Hematopoietic multipotent progenitor cell treated with erythropoietin and hydrocortisone succinate and interleukin-3 and kit ligand, for 6 days (in vitro differentiated cells): ENCODE measurements at regions not wholly inside any gene's neighbourhood (a gene's known extent, or its start where the extent isn't known, plus 50 kb on each side); places are given as distances from the start of the nearest gene placed in this dataset.
"Not testable (repeated sequence)": the region's sequence is repeated elsewhere in the genome, so short reads cannot be mapped to it uniquely, and the experiment has no call there.

Source experiments
- DNase-seq: peaks from one replicate; pipeline ENCODE4 v3.0.0-alpha.2; 2015

- no peak for DNase-seq
These were observed 425.8 kb upstream of the CAMK1G start for GRCh38 chr1:209157546-209158249.

DNA sequence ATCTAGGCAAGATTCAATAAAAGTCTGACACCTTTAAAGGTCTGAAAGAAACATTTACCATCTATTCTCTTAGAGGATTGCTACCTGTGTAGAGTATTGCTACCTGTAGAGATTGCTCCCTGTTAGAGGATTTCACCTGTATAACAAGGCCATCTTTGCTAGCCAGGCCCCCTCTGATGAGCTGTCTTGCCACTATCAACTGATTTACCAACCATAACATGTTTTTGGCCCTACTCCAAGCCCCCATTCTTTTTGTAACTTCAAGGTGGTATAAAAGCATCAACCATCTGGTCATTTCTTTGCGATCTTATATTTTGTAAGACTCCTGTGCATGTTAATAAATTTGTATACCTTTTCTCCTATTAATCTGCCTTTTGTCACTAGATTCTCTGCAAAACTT is 424.7 kb upstream of the CAMK1G start:
- no peak for DNase-seq

- DNase-seq, result no peak
These were observed 423.3 kb upstream of the CAMK1G start for GRCh38 chr1:209160230-209160629.

GRCh38 chr1:209162651-209163050 is 420.9 kb upstream of the CAMK1G start:
- DNase-seq, result no peak

- no peak for DNase-seq
These were observed 415.3 kb upstream of the CAMK1G start for GRCh38 chr1:209168204-209168603.

DNA sequence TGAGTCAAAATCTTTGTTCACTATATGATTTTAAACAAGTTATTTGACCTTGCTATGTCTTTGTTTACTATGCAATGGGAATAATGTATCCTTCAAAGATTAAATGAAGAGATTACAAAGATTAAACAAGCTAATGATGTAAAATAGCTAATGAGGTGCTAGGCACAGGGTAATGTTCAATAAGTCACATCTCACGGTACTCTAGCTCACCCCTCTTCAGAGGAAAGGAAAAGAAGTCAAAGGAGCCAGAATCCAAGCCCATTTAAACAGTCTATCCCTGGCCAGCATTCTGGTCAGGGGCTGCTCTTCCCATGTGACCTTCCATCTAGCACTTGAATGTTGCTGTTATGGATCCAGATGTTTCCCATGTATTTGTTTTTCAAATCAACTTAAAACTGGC is 412.4 kb upstream of the CAMK1G start:
- no peak for DNase-seq

DNA sequence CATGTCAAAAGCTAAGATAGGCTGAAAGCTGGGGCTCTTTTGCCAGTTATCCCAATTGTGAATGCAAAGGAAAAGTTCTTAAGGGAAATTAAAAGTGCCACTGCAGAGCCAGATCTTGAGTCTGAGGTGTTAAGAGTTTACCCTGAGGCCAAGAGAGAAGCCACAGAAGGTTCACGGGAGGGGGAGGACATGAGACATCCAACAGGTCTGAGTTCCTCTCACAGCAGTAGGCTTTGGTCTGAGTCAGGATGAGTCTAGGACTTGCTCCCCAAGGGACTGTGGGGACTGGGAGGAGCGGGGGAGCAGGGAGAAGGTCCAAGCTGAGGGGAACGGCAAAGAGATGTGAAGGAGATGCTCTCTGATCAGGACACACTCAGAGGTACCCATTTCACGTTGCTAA is 411.2 kb upstream of the CAMK1G start:
- no peak for DNase-seq

GRCh38 chr1:209172792-209173542 is 410.5 kb upstream of the CAMK1G start:
- not testable (repeated sequence) for DNase-seq

- DNase-seq, result not testable (repeated sequence)
These were observed 409.7 kb upstream of the CAMK1G start for GRCh38 chr1:209173796-209174195.

DNA sequence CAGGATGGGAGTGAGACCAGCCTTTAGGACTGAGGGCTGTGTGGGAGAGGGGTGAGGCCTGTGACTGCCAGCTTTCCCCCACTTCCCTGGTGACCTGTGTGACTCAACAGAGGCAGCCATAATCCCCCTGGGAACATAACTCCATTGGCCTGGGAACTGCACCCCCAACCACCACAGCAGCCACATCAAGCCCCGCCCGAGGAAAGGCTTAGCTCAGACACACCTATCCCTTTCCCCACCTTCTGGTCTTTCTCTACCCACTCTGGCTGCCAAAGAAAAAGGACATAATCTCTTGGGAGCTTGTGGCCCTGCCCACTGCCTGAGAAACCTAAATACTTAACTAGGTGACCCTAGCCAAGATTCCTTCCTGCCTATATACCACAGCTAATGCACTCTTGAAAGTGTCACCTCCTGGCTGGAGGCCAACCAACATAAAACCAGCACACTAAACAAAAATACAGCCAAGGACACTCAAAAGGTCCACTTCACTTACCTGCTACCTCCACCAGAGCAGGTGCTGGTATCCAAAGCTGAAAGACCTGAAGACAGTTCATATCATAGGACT is 406.6 kb upstream of the CAMK1G start:
- DNase-seq, result no peak

DNA sequence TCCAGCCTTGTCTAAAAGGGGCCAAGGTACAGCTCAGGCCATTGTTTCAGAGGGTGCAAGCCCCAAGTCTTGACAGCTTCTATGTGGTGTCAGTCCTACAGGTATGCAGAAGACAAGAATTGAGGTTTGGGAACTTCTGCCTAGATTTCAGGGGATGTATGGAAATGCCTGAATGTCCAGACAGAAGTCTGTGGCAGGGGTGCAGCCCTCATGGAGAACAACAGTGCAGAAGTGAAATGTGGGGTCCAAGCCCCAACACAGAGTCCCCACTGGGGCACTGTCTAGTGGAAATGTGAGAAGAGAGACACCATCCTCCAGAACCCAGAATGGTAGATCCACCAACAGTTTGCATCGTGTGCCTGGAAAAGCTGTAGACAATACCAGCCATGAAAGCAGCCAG is 400.3 kb upstream of the CAMK1G start:
- DNase-seq, result no peak

DNA sequence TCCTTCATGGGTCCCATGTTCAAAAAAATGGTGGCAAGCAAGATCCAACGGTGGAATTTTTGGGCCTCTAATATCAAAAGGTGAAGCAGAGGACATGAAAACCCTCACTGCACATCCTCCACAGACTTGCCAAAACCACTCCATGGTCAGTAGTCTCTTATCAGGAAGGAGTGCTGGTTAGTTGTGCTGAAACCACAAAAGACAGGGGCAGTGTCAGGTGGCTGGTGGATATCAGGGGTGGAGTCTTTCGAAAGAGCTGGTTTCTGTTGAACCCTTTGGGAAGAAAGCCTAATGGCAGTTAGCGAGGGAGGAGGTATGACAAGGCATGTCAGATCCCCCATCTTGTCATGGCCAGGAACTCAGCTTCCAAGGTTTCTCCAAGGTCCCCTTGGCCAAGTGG is 395.9 kb upstream of the CAMK1G start:
- DNase-seq, result peak; percentile 7

GRCh38 chr1:209190591-209191261 is 392.8 kb upstream of the CAMK1G start:
- peak; percentile 60 for DNase-seq

GRCh38 chr1:209191262-209191634 is 392.3 kb upstream of the CAMK1G start:
- DNase-seq, result no peak

DNA sequence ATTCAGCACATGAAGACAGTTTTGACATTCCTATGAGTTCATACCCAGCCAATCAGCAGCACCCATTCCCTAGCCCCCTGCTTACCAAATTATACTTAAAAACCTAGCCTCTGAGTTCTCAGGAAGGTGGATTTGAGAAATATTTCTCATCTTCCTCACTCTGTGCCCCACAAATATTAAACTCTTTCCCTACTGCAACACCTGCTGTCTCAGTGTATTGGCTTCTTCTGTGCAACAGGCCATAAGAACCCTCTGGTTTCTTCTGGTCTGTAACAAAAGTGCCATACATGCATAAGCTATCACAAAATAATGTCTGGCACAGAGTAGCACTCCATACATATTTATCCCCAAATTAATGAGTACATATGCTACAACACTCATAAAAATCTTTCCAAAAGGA is 387.4 kb upstream of the CAMK1G start:
- DNase-seq, result no peak

GRCh38 chr1:209198961-209199750 is 384.4 kb upstream of the CAMK1G start:
- DNase-seq, result no peak

- DNase-seq, result no peak
These were observed 383.7 kb upstream of the CAMK1G start for GRCh38 chr1:209199822-209200221.

DNA sequence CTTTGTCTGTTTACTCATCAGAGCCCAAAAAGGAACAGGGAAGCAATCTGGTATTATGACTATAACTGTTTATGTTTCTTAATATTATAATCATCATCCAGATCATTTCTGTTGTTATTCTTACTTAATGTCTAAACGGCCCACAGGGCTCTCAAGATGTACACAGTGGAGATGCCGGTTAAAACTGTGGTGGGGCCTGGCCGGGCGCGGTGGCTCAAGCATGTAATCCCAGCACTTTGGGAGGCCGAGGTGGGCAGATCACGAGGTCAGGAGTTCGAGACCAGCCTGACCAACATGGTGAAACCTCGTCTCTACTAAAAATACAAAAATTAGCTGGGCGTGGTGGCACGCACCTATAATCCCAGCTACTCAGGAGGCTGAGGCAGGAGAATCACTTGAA is 381.2 kb upstream of the CAMK1G start:
- DNase-seq, result not testable (repeated sequence)

GRCh38 chr1:209202830-209203532 is 380.5 kb upstream of the CAMK1G start:
- DNase-seq, result peak; percentile 47

- DNase-seq, result no peak
These were observed 380.0 kb upstream of the CAMK1G start for GRCh38 chr1:209203533-209203895.

GRCh38 chr1:209205039-209205438 is 378.5 kb upstream of the CAMK1G start:
- DNase-seq, result no peak

DNA sequence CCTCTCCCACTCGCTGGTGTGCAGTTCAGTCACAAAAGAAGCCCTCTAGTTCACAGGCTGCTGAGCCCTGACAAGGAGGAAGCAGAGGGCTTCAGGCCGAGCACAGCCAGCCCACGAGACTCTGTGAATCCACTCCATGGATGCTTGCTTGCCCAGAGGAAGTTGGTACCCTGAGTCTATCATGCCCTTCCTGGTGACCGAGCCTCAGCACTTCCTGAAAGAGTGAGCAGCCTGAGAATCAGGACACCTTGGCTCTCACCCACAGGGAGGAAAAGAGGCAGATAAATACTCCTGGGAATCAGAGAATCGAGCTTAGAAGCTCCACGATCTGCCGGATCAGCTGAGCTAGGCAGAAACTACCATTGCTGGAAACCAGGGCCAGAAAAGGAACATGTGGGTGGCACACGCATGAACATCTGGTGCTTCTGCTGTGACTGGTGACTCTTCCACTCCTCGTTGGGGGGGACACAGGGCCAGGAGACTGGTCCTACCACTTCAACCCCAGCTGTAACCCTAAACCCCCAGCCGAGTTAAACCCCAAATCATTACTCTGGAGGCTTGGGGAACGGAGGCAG is 376.3 kb upstream of the CAMK1G start:
- DNase-seq, result no peak
